ENCODE measurements at regions not wholly inside any gene's neighbourhood (a gene's known extent, or its start where the extent isn't known, plus 50 kb on each side); places are given as distances from the start of the nearest gene placed in this dataset.

- DNase-seq = no peak
Observed at GRCh38 chr10:110355141-110355831, 50.6 kb upstream of the SMNDC1 start.

GRCh38 chr10:110355922-110356627, 51.4 kb upstream of the SMNDC1 start:
- peak; percentile 12 for DNase-seq

GRCh38 chr10:110356628-110357245, 52.0 kb upstream of the SMNDC1 start:
- peak; percentile 23 for DNase-seq

GRCh38 chr10:110357252-110357780, 52.6 kb upstream of the SMNDC1 start:
- no peak for DNase-seq

- DNase-seq = no peak
Observed at GRCh38 chr10:110357871-110358270, 53.2 kb upstream of the SMNDC1 start.

GRCh38 chr10:110358278-110358677, 53.6 kb upstream of the SMNDC1 start:
- no peak for DNase-seq

GRCh38 chr10:110358869-110359629, 54.3 kb upstream of the SMNDC1 start:
- DNase-seq = no peak

GRCh38 chr10:110360857-110361474, 56.2 kb upstream of the SMNDC1 start:
- DNase-seq = no peak

GRCh38 chr10:110361800-110362456, 57.2 kb upstream of the SMNDC1 start:
- DNase-seq = no peak

GRCh38 chr10:110363572-110364411, 59.1 kb upstream of the SMNDC1 start:
- no peak for DNase-seq

GRCh38 chr10:110364531-110364937, 59.8 kb upstream of the SMNDC1 start:
- DNase-seq = no peak

GRCh38 chr10:110365356-110366143, 60.8 kb upstream of the SMNDC1 start:
- no peak for DNase-seq

GRCh38 chr10:110366635-110367034, 61.9 kb upstream of the SMNDC1 start:
- no peak for DNase-seq

- no peak for DNase-seq
Observed at GRCh38 chr10:110368002-110368401, 63.3 kb upstream of the SMNDC1 start.

- no peak for DNase-seq
Observed at GRCh38 chr10:110368556-110368955, 63.8 kb upstream of the SMNDC1 start.

GRCh38 chr10:110370006-110370405, 65.3 kb upstream of the SMNDC1 start:
- no peak for DNase-seq

GRCh38 chr10:110372656-110373055, 67.9 kb upstream of the SMNDC1 start:
- no peak for DNase-seq

- no peak for DNase-seq
Observed at GRCh38 chr10:110373059-110373458, 68.3 kb upstream of the SMNDC1 start.

- DNase-seq = no peak
Observed at GRCh38 chr10:110373857-110374654, 69.3 kb upstream of the SMNDC1 start.
